WI38 (cell line): ENCODE measurements at regions not wholly inside any gene's neighbourhood (a gene's known extent, or its start where the extent isn't known, plus 50 kb on each side); places are given as distances from the start of the nearest gene placed in this dataset.

Experiments used
- H3K4me3 ChIP-seq: 2 replicates; pipeline ENCODE4 v1.5.1; 2011; ENCODE audit warnings: low read depth, mild to moderate bottlenecking, control low read depth, low read length
- TF ChIP-seq, protein P1 (sequence below): IDR thresholded peaks from 2 replicates; pipeline ENCODE4 v1.5.1; 2012; ENCODE audit warnings: low read depth, mild to moderate bottlenecking, control low read depth, low read length

GRCh38 chr6:131383421-131384411 lies 189.3 kb upstream of the ARG1 start:
- no peak overlapping the region for H3K4me3 ChIP-seq
- TF ChIP-seq, protein P1, sequence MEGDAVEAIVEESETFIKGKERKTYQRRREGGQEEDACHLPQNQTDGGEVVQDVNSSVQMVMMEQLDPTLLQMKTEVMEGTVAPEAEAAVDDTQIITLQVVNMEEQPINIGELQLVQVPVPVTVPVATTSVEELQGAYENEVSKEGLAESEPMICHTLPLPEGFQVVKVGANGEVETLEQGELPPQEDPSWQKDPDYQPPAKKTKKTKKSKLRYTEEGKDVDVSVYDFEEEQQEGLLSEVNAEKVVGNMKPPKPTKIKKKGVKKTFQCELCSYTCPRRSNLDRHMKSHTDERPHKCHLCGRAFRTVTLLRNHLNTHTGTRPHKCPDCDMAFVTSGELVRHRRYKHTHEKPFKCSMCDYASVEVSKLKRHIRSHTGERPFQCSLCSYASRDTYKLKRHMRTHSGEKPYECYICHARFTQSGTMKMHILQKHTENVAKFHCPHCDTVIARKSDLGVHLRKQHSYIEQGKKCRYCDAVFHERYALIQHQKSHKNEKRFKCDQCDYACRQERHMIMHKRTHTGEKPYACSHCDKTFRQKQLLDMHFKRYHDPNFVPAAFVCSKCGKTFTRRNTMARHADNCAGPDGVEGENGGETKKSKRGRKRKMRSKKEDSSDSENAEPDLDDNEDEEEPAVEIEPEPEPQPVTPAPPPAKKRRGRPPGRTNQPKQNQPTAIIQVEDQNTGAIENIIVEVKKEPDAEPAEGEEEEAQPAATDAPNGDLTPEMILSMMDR = no peak

DNA sequence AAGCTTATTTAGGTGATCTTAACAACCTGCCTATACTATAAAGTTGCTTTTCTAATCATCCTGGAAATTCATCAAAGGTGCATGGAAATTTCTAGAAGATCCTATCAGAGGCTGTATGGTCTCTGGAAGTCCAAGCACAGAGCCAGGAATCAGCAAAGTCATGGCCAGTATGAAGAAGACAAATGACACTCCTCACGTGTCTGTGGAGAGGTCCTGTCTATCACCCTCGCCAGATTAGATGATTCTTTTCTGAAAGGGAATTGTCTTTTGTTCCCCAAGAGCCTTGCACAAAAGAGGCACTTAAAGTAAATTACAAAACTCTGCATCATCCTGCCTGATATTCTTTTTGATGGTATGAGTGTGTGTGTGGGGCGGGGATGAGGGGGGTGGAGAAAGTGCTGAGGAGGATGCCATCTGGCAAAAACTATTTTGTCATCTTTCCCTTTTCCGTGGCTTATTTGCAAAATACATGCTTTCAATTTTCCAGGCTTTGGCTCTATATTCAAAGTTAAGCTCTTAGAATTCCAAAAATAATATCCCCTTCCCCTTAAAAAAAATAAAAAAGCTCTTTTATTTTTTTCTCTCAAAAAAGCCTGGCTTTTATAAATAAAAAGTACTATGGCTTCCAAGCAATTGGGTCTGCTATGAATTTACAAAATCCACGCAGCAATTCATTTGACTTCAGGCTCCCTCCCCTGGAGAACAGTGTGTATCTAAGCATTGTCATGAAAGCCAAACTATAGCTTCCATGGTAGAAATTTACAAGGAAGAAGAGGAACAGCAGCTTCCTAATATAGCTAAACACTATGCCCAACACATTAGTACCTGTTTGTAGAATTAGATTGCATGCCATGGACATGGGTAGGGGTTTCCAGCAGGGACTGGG lies 185.2 kb upstream of the ARG1 start:
- H3K4me3 ChIP-seq = no peak overlapping the region
- TF ChIP-seq, protein P1 = no peak

DNA sequence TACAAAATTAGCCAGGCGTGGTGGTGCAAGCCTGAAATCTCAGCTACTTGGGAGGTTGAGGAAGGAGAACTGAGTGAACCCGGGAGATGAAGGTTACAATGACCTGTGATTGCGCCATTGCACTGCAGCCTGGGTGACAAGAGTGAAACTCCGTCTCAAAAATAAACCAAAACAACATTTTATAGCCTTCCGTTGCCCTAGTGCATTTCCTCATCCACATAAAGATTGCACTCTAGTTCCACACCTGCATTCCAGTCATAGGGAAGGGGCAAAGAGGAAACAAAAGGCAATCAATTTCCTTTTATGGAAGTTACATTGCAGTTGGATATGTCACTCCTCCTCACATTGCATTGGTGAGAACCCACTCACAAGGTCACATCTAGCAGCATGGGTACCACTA lies 182.7 kb upstream of the ARG1 start:
- TF ChIP-seq, protein P1 = no peak
- H3K4me3 ChIP-seq = no peak overlapping the region

DNA sequence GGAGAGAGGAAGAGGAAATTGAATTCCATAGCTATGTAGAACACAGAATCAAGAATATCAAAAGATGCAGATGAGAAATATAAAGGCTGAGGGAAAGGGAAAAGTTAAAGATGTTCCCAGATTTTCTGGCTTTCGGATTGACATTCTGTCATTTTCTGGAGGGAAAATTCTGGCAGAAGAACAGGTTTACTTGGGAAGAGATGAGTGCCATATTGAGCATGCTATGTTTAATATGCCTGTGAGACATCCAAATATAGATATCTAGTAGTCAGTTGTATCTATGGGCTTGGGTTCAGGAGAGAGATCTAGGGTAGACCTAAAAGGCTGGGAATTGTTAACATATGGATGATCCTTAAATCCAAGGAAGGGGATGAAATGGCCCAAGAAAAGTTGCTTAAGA lies 181.9 kb upstream of the ARG1 start:
- TF ChIP-seq, protein P1 = no peak
- no peak overlapping the region for H3K4me3 ChIP-seq

- TF ChIP-seq, protein P1 = no peak
- no peak overlapping the region for H3K4me3 ChIP-seq
These were observed 179.6 kb upstream of the ARG1 start for GRCh38 chr6:131393433-131393832.

- no peak overlapping the region for H3K4me3 ChIP-seq
- TF ChIP-seq, protein P1 = no peak
These were observed 178.1 kb upstream of the ARG1 start for GRCh38 chr6:131394768-131395432.
